ENCODE measurements at regions not wholly inside any gene's neighbourhood (a gene's known extent, or its start where the extent isn't known, plus 50 kb on each side); places are given as distances from the start of the nearest gene placed in this dataset.
"Not testable (repeated sequence)": the region's sequence is repeated elsewhere in the genome, so short reads cannot be mapped to it uniquely, and the experiment has no call there.

GRCh38 chr3:83251490-83251889, 1490.0 kb upstream of the GBE1 start:
- FAIRE-seq, result no peak
- DNase-seq (ENCODE audit: low spot score in 2 of 2), result no peak

- FAIRE-seq (no peak), DNase-seq (ENCODE audit: low spot score in 2 of 2) (no peak)
These were observed 1489.2 kb upstream of the GBE1 start for GRCh38 chr3:83250613-83251012.

DNA sequence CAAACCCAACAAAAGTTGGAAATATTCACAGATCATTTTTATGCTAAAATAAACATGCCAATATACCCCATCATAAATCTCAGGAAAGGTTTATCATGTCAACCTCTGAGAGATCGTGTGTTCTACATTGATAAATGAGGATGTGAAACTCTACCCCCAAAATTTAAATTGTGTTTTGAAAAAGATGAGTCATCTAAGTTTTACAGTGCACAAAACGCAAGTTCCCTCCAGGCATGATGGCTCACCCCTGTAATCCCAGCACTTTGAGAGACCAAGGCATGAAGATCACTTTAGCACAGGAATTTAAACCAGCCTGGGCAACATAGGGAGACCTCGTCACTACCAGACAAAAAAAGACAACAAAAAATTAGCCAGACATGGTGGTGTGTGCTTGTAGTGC, 1487.0 kb upstream of the GBE1 start:
- FAIRE-seq, result no peak
- DNase-seq (ENCODE audit: low spot score in 2 of 2), result no peak

- FAIRE-seq, result no peak
These were observed 1473.9 kb upstream of the GBE1 start for GRCh38 chr3:83235180-83235814.

DNA sequence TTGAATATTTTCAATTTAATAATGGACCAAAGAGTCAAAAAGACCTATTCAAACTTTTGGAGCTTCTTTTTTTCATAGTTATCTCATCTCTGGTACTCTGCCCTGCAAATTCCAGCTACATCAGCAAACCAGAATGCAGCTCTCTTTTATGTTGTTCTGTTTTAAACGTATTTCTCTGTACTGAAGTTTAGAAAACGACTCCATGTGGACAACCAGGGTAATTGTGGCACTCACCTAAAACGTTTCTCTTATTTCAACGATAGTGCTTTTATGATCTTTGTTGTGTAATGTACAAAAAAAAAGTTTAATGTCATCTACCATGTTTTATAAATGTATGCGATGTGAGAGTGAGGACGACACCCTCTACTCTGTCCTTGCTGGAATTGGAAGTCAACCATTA, 1472.3 kb upstream of the GBE1 start:
- no peak for DNase-seq (ENCODE audit: low spot score in 2 of 2)
- no peak for FAIRE-seq

More at GRCh38 chr3:83235180-83235814, 1473.9 kb upstream of the GBE1 start:
- no peak for DNase-seq (ENCODE audit: low spot score in 2 of 2)

GRCh38 chr3:83230841-83231240, 1469.4 kb upstream of the GBE1 start:
- no peak for DNase-seq (ENCODE audit: low spot score in 2 of 2)
- no peak for FAIRE-seq

DNA sequence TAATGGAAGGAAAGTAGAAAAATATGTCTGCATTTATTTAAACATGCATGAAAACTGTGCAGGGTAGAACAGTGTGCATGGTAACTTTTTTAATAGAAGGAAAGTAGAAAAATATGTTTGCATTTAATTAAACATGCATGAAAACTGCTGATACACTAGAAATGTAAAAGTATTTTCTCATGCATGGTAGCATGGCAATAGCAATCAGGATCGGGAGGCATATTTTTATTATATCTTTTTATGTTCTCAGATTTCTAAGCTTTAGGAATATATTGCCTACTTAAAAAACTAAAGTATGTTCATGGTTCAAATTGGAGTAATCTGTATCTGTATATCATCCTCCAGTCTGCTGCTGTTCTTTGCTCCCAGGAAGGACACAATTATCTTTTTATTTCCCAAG, 1468.9 kb upstream of the GBE1 start:
- no peak for FAIRE-seq
- no peak for DNase-seq (ENCODE audit: low spot score in 2 of 2)

DNA sequence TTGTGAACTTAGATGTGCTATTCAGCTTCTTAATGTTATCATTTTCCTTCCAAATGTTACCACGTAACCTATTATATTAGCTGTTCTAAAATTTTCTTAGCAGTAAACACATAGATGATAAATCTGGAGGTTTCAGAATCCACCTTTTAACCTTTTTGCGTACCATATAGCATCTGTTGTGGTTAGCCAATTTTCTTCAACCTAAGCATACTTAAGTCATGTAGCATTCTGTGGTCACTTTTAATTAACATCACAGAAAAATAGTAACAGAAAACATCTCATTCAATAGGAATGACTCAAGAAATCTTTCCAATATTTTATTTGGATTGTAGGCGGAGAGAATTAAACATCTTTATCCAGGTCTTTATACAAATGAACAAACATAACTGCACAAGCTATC, 1465.3 kb upstream of the GBE1 start:
- FAIRE-seq, result no peak
- DNase-seq (ENCODE audit: low spot score in 2 of 2), result no peak

GRCh38 chr3:83224101-83224868, 1462.8 kb upstream of the GBE1 start:
- FAIRE-seq (no peak), DNase-seq (ENCODE audit: low spot score in 2 of 2) (no peak)

DNA sequence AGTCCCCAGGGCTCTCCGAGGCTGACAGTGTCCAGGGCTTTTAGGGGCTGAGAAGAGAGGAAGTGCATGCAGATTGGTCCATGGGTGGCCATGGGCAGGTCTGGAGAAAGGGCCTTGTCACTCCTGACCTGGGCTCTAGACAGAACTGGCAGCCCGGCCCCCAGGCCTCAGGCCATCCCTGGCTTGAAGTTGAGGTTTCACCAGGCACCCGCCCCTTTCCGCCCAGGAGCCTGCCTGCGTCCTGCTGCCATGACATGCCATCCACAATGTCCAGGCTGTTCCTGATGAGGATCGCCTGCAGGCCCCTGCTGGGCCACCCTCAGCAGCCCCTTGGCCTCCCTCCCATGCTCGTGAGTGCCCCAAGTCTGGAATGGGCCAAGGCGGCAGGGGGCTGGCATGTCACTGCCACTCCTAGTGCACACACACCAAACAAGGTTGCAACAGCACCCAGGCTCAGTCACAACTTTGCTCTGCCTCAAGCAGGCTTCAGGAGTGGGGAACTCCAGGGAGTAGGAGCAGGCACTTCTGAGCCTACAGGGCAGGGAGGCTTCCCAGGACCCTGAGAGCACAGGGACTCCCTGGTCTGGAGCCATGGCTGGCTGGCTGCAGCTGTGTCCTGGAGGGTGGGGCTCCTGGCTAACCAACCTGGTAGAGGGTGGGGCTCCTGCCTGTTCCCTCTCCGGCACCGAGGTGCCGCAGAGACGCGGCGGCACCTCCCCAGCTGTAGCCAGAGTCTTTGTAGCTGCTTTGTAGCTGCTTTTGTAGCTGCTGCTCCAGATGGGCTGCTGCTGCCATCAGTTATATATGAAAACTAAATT, 1457.1 kb upstream of the GBE1 start:
- no peak for DNase-seq (ENCODE audit: low spot score in 2 of 2)
- no peak for FAIRE-seq

- DNase-seq (ENCODE audit: low spot score in 2 of 2); FAIRE-seq: not testable (repeated sequence)
These were observed 1456.2 kb upstream of the GBE1 start for GRCh38 chr3:83217595-83218118.

DNA sequence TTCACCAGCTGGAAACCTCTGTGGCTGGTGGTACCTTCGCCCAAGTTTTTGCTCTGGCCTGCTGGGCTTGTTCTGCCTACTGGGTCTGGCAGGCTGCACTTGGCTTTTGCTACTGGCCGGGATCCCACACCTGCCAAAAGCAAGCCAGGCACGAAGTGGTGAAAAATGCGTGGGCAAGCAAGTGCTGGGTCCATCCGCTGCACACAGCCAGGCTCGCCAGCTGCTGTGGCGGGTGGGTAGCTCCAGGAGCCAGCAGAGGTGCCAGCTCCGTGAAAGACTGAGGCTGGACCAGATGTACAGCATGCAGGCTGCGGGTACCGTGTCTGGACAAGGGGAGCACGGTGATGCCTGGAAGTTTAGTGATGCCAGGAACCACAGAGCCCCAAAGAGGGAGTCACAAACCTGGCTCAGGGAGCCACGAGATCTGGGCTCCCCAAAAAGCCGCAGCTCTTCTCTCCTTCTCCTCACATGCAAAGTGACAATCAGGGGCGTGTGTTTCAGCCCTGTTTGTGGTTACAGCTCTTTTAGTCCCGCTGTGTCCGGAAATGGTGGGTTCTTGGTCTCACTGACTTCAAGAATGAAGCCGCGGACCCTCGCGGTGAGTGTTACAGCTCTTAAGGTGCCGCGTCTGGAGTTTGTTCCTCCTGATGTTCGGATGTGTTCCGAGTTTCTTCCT, 1455.6 kb upstream of the GBE1 start:
- FAIRE-seq (no peak), DNase-seq (ENCODE audit: low spot score in 2 of 2) (no peak)

DNA sequence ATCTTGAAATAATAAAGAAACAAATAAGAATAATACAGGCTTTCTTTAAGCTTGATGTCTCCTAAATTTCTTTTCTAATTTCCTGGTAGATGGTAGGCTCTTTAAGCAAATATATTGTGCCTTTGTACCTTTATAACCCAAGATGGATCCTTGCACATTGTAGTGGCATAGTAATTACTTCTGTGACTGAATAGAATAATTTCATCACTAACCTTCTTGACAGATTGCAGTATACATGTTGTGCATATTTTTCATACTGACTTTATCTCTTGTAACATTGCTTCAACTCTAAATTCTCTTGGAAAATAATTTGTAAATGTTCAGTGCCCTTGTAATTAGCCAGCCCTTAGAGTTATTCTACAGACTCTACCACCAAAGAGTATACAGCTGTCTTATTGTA, 1433.8 kb upstream of the GBE1 start:
- DNase-seq (ENCODE audit: low spot score in 2 of 2) (no peak), FAIRE-seq (no peak)

GRCh38 chr3:83193526-83193925, 1432.1 kb upstream of the GBE1 start:
- DNase-seq (ENCODE audit: low spot score in 2 of 2) (no peak), FAIRE-seq (no peak)

DNA sequence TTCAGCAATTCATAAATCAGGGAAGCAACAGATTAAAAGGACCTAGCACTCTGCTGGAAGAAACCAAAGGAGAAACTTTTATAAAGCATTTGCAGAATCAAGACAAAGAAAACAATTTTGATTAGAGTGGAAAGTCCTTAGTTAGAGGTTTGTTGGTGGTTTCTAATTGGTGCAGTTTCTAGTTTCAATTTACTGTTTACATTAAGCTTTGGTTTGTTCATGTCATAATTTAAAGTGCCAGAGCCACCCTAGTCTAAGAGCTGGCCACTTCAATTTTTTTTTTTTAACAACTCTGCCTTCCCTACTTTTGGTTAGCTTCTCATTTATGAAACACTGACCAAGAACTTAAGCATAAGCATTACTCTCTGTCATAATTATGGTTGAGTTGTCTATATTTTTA, 1428.2 kb upstream of the GBE1 start:
- FAIRE-seq, result no peak
- DNase-seq (ENCODE audit: low spot score in 2 of 2), result no peak

DNA sequence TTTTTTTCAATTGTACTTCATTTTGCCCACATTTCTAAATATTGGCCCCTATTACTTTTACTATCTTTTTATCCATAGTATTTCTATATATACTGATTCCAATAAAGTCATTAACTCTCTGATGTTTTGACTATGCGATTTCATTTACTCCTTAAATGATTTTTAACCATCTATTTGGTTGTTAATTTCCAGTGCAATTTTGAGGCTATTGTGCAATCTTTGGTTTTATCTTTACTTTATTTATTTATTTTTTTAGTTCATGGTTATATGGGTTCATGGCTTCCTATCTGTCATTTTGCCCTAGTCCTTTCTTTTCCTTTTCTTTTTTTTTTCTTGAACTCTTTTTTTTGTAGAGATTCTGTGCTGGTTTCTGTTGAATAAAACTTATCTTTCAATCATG, 1408.0 kb upstream of the GBE1 start:
- FAIRE-seq (no peak), DNase-seq (ENCODE audit: low spot score in 2 of 2) (no peak)

DNA sequence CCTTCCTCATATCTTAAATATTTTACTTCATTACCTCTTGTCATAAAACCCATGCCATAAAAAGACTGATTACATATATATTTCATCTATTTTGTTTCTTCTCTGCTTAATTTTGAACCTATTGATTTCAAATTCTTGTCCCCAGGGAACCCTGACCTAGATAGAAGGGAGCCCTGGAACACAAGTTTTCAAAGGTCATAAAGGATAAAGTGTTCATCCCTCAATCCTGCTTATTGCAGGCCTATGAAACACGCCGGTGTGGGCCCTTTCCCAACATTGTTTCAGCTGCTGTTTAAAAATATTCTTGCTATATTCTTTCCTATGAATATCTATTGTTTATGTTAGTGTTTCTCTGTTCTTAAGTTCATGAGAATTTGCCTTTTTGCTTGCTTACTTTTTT, 1389.5 kb upstream of the GBE1 start:
- DNase-seq (ENCODE audit: low spot score in 2 of 2) (no peak), FAIRE-seq (no peak)

DNA sequence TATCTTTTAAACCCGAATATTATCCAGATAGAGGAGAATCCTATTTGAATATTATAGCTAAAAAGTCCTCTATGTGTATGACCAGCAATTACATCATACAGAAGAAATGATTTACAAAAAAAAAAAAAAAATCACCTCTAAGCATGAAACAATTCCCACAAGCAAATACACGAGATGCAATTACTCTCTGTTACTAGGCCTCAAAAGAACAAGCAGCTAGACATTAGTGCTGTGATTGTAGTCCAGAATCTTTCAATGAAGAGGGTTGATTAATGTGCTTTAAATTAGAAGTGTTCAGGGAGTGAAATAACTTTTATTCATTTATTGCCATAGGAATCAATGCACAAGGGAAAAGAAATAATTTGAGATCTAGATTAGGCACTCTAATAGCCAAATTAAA, 1379.5 kb upstream of the GBE1 start:
- DNase-seq (ENCODE audit: low spot score in 2 of 2), result no peak
- no peak for FAIRE-seq

- DNase-seq (ENCODE audit: low spot score in 2 of 2) (no peak), FAIRE-seq (no peak)
These were observed 1369.8 kb upstream of the GBE1 start for GRCh38 chr3:83131236-83131635.

DNA sequence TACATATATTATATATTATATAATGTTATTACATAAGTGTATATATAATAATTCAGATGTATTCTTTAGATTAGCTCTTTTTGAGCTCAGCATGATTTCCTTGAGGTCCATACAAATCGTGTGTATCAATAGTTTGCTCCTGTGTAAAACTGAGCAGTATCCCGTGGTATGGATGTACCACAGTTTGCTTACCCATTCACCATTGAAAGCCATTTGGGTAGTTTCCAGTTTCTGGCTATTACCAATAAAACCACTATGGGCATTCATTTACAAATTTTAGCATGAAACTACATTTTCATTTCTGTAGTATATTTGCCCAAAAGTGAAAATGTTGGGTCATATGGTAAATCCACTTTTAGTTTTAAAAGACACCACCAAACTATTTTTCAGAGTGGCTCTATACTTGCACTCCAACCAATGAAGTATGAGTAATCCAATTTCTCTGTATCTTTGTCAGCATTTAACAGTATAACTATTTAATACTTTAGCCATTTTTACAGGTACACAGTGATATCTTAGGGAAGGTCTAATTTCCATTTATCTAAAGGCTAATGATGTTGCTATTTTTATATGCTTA, 1361.4 kb upstream of the GBE1 start:
- FAIRE-seq (no peak), DNase-seq (ENCODE audit: low spot score in 2 of 2) (no peak)
